HG02970 (cell line): ENCODE measurements at regions not wholly inside any gene's neighbourhood (a gene's known extent, or its start where the extent isn't known, plus 50 kb on each side); places are given as distances from the start of the nearest gene placed in this dataset.

Experiments
- ATAC-seq: cut with Tn5 transposase; IDR thresholded peaks from one replicate; pipeline ENCODE4 v1.9.1; 2021; ENCODE audit warnings: mild to moderate bottlenecking, moderate library complexity, moderate number of reproducible peaks; ENCODE audit not compliant: unreplicated experiment, low FRiP score

DNA sequence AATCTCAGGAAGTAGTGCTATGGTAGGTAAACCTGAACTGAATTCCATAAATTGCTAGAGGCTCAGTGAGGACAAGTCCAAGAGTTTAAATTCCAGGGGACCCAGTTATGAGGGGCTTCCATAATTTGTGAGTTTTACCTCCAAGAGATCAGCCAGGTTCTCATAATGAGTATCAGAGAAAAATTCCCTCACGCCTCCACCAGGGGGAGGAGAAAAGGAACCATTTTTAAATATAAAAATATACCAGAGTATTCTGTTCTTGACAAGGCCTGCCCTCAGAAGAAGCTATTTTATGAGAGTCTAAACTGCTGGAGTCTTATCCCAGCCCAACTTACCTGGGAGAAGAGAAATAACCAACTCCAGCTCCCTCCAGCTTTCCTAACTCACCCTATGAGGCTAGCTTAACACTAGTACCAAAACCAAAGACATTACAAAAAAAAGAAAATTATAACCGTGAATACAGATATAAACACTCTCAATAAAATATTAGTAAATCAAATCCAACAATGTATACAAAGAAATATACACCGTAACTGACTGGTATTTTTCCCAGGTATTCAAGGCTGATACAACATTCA lies 158.7 kb downstream of the TFAP2A start:
- no peak for ATAC-seq

DNA sequence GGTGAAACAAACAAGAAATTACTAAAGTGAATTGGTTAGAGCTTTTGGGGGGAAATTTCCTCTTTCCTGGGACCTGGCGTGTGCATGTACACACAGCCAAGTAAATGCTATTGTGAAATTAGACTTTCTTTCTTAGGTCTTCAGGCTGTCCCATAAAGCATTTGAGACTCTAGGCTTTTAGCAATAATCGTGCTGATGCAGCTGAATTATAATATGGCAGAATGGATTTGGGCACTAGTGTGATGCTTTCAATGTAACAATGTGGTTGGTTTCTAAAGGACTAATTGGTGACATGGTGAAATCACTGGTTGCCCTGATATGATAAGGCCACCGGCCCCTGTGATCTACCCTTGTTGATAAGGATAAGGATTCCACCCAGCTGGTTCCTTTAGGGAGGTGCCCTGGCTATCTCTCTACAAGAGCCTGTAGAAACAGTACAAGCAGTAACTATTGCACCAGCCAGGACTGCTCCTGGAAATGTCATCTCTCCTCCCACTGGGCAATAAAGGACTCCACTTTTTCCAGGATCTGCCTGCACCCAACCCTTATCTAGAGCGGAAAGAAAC lies 164.1 kb downstream of the TFAP2A start:
- ATAC-seq: no peak

DNA sequence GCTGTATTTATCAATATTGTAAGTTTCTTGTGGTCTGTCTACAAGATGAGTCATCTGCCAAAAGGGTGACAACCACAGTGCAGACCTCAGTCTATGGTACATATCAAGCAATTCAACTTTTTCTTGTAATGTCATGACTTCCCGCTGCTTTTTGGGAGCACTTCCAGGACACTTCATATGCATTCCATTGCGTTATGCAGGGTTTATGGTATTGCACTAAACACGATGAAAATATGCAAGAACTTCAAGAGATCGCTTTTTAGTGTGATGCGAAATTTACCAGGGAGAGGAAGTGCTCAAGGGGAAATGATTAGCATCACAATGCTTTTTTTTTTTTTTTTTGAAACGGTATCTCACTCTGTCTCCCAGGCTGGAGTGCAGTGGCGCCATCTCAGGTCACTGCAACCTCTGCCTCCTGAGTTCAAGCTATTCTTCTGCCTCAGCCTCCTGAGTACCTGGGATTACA lies 166.5 kb downstream of the TFAP2A start:
- ATAC-seq: no peak

DNA sequence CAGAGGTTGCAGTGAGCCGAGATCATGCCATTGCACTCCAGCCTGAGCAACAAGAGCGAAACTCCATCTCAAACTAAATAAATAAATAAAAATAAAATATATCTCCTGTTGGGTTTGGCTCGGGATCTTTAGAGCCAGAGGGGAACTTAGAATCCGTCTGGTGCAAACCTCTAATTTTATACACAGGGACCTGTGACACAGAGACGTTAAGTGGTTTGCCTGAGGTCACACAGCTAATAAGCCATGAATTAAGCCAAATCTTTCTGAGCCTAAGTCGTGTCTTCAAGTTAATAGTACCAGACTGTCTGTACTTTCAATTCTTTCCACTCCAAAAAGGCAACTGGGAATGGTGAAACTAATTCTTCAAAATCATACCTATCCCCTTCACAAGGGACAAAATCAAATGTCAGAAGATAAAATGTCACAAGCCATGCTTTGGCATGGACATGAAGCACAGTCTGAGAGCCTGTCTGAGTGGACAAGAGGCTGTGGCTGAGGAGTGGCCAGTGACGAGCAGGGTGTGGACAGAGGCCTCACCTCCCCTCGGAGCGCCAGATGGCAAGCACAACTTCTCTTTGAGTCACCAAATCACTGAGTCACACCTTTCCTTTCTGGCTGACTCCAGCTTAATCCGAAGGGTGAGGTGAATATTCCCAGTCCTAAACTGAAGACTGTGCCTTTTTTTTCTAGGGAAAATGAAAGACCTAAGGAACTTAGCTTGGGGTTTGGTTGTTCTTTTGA lies 177.4 kb downstream of the TFAP2A start:
- no peak for ATAC-seq

DNA sequence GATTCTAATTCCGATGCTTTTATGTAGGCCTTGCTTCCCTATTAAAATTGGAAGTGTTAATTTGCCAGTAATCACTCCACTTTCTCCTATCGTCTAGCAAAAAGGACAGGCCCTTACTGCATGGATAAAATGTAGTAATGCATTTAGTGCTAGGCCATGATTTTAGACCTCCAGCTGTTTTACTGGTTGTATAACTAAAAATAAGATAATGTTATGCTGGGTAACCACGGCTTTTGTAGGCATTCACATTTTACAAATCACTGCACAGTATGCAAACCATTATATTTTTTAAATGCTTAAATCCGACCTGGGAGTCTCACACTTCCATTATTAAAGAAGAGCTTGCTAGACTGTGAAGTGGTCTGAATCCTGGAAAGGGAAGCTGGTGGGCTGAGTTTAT lies 179.5 kb downstream of the TFAP2A start:
- ATAC-seq: no peak

DNA sequence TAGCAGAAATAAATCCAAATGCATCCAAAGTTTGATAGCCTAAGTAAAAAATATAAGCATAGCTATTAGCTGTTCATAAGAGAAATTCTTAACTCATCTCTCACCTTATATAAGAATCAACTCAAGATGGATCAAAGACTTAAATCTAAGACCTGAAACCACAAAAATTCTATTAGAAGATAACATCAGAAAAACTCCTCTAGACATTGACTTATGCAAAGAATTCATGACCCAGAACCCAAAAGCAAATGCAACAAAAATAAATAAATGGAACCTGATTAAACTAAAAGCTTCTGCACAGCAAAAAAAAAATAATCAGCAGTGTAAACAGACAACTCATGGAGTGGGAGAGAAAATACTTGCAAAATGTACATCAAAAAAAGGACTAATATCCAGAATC lies 184.3 kb downstream of the TFAP2A start:
- ATAC-seq: no peak

DNA sequence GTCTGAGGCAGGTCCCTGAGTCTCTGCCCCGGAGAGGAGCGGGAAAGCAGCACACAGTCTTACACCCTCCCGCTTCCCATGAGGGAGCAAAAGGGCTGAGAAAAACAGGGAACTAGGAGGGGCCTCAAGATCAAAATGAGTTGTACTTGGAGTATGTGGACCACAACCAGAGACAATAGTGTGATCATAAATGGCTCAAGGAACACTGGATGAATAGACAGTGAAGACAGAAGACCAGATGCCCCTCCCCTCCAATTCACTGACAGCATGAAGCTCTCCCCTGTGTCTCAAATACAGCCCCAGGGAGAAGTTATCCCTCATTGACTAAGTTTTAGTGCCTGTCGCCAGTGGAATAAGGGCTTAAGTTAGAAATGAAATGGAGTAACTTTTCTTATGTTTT lies 191.0 kb downstream of the TFAP2A start:
- no peak for ATAC-seq

DNA sequence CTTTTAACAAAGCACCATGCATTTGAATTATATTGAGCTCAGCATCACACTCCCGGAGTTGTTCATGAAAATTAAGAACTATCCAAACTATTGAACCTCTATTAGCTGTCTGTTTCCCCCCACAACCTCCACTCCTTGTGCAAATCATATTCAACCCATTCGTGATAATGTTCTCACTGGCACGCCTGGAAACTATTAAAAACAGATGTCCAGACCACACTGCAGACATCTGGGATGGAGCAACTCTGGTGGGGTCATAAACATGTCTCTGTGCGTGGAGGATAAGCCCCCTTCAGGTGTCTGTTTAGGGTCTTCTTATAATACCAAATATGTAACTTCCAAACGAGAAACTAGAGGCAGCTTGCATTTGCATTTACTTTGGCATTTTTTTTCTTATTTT lies 193.7 kb downstream of the TFAP2A start:
- ATAC-seq: no peak

DNA sequence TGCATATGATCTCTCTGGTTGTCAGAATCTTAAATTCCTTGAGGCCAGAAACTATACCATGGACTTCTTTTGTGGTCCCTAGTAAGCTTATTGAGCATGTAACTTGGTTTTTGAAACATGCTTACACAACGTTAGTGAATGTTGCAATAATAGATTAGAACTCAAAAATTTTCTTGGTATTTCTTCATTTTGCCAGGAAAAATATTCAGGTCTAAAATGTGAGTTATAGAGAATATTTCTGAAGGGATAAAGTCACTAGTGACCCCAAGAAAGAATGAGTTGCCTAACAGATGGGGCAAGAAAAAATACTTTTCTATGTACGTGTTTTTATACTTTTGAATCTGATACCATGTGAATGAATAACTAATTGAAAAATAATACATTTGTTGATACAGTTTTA lies 195.4 kb downstream of the TFAP2A start:
- ATAC-seq: no peak

DNA sequence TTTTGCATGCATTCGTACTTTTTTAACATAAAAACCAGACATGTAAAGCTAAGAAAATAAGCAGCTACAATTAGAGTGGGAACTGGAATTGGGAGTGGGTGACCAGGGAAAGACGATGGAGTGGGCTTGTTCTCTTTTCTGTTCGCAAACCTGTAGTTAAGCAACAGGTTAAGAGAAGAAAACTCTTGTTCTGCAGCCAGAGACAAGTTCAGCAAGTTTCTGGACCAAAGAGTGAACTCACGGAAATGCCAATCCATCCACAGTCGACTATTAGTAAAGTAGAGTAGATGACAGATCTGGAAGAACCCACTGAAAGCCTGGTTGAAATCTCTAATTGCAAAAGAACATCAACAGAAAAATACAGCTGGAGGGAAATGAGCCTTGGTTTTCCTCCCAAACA lies 197.8 kb downstream of the TFAP2A start:
- ATAC-seq: no peak

DNA sequence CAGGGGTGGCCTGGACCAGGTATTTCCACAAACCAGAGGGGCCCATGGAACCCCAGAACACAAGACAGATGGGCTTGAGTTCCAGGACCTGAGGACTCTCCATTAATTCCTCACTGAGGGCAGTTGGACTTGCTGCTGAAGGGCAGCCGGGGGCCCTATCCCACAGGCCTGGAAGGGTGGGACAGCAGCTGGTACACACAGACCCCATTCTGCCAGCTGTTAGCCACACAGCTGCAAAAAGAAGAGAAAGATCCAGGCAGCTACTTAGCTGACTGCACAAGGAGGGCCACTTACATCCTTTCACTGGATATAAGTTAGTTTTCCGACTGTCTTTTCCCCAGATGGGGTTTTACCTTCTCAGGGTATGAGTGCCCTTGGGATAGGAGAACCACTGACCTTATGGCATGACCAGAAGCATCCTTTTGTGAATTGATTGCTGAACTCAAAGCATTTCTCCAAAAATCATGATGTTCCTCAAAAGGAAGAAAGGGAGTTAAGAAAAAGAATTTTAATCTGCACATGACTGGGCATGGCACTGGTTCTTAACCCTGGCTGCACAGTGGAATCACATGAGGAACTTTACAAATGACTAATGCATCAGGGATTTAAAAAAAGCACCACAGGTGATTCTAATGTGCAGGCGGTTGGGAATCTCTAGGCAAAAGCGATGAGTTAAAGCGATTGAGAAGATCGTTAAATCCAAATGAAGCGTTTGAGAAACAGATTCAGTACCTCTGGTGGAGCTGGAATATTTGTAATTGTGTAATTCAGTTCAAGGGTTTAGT lies 199.4 kb downstream of the TFAP2A start:
- ATAC-seq: no peak

DNA sequence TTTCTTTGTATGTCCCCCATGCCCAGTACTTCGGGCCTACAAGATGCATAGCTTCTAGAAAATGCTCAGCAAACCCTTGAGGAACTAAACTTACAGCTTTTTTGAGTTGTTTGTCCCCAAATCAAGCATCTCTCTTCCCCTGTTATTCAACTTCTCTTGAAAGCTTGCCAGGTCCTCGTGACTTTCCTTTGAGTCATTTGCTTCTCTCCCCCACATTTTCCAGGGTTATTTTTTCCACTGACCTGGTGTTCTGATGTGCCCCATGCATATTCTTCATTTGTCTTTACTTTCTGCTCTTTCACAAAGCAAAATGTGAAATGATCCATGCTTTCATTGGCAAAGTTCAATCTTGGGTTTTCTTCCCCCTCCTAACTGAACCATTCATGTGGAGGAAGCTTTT lies 204.8 kb downstream of the TFAP2A start:
- ATAC-seq: no peak

DNA sequence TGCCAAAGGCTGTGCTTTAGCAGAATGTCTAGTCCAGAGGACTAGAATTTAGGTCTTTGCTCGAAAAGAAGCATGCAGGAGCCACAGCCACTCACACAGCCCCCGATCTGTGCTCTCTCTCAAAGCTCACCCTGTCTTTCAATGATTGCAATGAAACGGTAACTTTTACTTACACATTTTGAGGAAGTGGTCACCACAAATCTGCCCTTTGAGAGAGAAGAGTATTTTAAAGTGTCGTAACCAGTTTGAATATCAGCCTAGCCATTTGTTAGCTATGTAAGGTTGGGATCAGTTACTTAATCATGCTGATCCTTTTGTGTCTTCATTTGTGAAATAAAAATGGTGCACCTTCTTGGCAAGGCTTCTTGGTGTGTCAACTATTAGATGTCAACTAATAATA lies 209.0 kb downstream of the TFAP2A start:
- no peak for ATAC-seq

DNA sequence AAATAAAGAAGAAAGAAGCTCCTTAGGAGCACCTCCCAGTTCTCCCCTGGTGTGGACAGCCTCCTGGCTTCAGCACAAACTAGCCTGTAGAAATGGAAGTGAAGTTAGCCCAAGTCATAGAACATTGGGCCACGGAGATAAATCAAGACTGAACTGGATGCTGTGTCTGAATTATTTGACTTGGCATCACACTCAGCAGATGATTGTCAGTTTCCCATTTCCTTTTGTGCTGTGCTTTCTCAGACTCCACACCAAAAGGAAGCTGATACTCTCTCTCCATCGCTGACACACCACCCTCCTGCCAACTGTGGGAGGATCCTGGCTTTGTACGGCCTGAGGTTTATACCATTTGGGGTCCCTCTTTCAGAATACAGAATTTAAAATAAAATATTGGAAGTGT lies 209.8 kb downstream of the TFAP2A start:
- no peak for ATAC-seq

DNA sequence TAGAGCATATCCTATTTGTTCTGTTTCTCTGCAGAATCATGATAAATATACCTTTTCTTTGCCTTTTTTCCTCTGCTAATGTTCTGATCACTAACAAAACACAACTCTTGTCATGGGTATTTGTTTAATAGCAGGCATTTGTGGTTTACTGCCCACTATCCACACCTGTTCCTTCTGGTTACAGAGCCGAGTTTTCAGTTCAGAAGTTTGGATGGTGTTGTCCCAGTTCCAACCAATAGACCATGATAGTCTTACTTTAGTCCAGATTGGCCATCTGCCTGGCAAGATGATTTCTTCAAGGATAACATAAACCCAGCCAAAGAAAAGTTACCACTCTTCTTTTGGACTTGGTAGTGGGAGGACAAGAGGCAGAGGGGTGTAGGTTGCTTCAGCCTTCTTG lies 211.2 kb downstream of the TFAP2A start:
- no peak for ATAC-seq

DNA sequence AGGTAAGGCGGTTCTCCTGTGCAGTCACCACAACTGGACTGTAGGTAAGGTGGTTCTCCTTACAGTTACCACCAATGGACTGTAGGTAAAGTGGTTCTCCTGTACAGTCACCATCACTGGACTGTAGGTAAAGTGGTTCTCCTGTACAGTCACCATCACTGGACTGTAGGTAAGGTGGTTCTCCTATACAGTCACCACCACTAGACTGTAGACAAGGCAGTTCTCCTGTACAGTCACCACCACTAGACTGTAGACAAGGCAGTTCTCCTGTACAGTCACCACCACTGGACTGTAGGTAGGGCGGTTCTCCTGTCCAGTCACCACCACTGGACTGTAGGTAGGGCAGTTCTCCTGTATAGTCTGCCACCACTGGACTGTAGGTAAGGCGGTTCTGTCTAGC lies 212.3 kb downstream of the TFAP2A start:
- no peak for ATAC-seq

DNA sequence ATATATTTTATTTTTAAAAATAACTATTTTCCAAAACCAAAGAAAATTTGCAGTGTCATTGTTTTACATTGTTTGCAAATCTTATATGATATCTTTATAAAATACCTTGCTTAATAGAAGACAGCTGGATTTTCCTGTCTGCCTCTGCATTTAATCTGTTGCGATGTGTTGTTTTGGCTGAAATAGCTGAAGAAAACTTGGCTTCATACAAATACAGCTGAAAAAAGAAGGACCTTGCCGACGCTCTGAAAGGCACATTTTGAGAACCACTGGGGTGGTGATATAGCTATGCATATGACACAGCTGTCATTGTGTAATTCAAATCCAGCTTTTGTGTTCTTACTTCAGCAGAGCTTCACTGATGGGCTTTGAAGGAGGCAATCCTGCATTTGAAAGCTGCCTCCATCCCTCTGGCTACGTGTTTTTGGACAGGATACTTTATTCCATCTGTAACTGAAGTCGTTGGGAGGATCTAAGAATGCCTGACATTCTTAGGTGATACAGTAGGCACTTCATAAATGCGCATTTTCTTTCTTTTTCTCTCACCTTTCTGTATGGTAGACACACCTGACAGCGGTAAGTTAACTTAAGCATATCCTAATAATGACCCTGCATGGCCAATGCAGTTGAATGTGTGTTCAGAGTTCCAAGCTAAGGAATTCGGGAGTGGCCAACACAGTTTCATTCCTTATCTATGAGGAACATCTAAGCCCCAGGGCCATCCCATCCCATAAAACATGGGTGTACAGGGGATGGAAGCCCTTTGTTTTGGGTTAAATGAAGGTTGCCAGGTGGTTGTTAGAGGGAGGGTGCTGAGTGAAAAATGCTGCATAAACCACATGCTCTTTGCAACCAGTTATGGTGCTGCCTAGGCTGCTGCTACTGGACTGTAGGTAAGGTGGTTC lies 213.0 kb downstream of the TFAP2A start:
- no peak for ATAC-seq

DNA sequence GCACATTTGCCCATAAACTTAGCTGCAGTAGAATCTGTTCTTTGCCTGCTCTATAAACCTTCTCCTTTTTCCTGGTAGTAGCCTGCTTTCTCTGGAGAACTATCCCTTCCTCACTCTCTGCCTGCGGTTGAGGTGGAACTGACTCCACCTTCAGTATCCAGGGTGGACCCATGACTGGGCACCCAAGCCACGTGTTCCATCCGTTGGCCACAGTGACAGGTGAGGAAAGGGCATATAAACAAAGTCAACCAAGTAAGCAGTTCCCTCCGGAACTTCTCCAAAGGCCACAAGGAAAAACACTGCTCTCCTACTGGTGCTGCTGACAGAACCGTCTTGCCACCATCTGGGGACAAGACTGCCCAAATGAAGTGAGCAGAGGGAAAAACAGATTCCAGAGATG lies 218.8 kb downstream of the TFAP2A start:
- ATAC-seq: no peak

DNA sequence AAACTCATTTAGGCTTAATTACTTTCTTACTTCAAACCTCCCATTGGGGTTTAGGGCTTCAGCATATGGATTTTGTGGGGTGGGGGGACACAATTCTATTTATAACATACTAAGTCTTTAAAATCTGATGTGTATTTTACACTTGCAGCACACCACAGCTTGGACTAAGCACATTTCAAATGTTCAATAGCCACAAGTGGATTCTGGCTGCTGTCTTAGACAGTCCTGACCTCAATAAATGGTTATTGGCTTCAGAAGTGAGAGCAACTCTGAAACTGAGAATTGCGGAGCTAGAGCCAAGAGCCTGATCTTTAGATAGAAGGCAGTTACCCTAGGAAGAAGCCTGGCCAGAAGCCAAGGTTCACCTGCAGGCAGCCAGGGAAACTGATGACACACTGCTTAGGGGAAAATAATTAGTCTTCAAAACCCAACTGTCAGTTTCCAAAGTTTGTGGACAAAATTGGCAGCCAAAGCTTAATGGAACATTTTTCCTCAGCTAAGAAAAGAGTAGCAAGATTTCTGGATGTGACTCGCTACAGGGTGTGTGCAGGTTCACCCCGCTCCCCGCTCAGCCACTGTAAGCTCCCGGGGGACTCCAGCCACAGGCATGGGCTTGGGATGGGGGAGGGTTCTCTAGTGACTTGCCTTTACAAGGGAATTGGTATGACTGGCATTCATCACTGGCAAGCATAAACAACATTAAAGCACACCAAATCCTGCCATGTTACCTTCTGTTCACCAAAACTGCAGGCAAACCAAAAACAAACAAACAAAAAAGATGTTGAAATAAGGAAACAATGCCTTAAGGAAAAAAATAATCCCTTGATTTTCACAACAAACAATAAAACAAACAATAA lies 219.8 kb downstream of the TFAP2A start:
- no peak for ATAC-seq
